ENCODE measurements at regions not wholly inside any gene's neighbourhood (a gene's known extent, or its start where the extent isn't known, plus 50 kb on each side); places are given as distances from the start of the nearest gene placed in this dataset.
"Not testable (repeated sequence)": the region's sequence is repeated elsewhere in the genome, so short reads cannot be mapped to it uniquely, and the experiment has no call there.

- not testable (repeated sequence) for TF ChIP-seq EZH2phosphoT487 (IDR thresholded peaks at IDR 0.05; ENCODE audit: insufficient read depth, low read depth); EZH2 (IDR thresholded peaks at IDR 0.05; ENCODE audit: insufficient read depth, poor library complexity, severe bottlenecking)
Observed at GRCh38 chrX:150273575-150274294, 89.4 kb upstream of the MAMLD1 start.
